HFF-Myc (cell line): ENCODE measurements at regions not wholly inside any gene's neighbourhood (a gene's known extent, or its start where the extent isn't known, plus 50 kb on each side); places are given as distances from the start of the nearest gene placed in this dataset.

Experiments
- DNase-seq: peaks from one replicate; pipeline ENCODE4 v3.0.0-alpha.2; 2011; ENCODE audit warnings: low read depth; ENCODE audit errors: extremely low read depth
- H3K4me3 ChIP-seq: replicated peaks from 2 replicates; pipeline ENCODE4 v1.5.1; 2011; ENCODE audit warnings: low read depth, mild to moderate bottlenecking, control low read depth, low read length
- TF ChIP-seq, protein P1 (sequence below): IDR thresholded peaks from 2 replicates; pipeline ENCODE4 v1.5.1; 2012; ENCODE audit warnings: mild to moderate bottlenecking, low read depth, low read length, control low read depth; ENCODE audit errors: missing control alignments

DNA sequence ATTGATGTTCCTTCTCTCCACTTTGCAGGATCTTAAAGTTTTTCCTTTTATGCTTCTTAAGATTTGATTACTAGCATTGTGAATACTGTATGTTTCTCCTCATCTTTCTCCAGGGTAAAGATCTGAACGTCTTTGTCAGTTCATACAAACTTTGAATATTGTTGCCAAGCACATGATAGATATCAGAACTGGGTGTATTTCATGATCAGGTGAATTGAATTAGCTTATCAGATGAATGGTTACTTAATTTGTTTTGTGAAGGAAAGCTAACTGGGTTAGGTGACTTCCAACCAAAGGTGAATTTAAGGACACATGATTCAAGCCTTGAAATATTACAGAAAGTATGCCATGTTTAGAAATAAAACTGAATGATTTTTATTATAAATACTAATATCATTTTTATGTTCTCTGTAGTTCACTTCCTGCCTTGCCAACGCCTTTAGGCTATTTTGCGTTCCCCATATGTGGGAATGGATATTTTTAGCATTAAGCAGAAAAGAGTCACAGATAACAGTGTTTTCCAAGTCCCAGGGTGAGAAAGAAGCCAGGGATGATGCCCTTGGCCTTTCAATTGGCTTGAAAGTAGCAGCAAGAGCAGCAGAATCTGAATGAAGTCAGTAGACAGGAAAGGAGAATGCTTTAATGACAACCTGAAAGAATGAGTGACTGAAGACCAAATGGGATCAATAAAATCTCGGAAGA lies 752.1 kb downstream of the NCAM2 start:
- TF ChIP-seq, protein P1, sequence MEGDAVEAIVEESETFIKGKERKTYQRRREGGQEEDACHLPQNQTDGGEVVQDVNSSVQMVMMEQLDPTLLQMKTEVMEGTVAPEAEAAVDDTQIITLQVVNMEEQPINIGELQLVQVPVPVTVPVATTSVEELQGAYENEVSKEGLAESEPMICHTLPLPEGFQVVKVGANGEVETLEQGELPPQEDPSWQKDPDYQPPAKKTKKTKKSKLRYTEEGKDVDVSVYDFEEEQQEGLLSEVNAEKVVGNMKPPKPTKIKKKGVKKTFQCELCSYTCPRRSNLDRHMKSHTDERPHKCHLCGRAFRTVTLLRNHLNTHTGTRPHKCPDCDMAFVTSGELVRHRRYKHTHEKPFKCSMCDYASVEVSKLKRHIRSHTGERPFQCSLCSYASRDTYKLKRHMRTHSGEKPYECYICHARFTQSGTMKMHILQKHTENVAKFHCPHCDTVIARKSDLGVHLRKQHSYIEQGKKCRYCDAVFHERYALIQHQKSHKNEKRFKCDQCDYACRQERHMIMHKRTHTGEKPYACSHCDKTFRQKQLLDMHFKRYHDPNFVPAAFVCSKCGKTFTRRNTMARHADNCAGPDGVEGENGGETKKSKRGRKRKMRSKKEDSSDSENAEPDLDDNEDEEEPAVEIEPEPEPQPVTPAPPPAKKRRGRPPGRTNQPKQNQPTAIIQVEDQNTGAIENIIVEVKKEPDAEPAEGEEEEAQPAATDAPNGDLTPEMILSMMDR, result no peak
- no peak overlapping the region for H3K4me3 ChIP-seq
- no peak for DNase-seq

DNA sequence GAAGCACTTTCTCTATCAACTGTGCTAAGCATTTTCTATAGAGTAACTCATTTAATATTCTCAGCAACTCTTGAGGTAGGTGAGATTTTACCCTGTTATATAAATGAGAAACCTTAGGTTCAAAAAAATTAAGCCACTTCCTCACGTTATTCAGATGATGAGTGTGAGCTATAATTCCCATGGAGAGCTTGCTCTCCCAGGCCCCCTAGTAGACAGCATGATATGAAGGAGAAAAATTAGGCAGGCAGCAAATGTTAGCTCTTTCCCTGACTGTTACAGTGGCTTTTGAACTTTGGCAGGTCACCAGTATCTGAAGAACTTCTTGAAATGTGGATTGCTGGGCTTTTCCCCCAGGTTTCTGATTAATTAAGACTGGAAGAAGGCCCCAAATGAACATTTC lies 753.1 kb downstream of the NCAM2 start:
- H3K4me3 ChIP-seq, result no peak overlapping the region
- no peak for DNase-seq
- TF ChIP-seq, protein P1, result no peak

DNA sequence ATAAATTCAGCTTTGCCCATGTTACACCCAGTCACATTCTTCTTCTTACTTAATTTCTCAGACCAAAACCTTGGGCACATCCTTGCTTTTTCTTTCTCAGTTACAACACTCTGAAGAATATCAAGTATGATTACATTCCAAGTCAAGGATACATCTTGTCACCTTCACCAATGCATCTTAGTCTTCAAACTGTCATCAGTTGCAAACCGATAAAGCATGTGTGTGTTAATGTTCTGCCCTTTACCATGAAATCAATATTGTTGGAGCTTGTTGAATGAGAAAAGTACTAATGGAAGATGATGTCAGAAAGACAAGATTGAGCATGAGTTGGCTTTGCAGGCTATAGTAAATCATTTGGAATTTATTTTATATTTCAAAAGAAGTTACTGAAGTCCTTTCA lies 764.6 kb downstream of the NCAM2 start:
- TF ChIP-seq, protein P1, result no peak
- DNase-seq, result no peak
- no peak overlapping the region for H3K4me3 ChIP-seq

DNA sequence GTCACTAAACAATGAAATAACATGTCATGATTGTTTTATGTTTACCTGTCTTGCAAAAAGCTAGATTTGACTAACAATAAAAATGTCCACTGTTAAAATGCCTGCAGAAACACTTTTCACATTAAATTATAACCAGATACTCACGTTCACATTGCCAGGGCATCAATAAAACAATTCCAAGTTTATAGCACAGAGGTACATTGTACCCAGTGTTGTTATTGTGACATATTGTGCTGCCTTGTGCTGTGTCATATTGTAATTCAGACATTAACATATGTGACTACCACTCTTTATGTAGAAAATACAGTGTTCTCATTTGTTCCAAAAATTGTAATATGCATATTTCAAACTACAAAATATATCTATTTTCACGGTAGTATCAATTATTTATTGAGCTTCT lies 766.1 kb downstream of the NCAM2 start:
- TF ChIP-seq, protein P1, result no peak
- no peak overlapping the region for H3K4me3 ChIP-seq
- DNase-seq, result no peak

DNA sequence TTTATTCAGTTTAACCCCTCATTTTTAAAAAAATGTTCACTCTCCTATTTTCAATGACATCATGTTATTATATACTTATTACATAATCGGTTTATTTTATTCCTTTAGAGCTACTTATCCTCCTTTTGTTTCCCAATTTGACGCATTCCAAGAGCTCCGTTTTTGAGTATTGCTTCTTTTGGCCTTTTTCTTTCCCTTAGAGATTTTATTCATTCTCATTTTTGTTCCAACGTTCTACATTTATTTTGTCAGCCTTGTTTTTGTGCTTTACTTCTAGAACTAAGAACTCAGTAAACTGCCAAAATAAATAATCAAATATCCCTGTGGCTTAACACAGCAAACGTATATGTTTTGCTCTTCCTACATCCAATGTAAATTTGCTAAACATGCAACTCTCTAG lies 769.1 kb downstream of the NCAM2 start:
- H3K4me3 ChIP-seq, result no peak overlapping the region
- no peak for DNase-seq
- TF ChIP-seq, protein P1, result no peak

DNA sequence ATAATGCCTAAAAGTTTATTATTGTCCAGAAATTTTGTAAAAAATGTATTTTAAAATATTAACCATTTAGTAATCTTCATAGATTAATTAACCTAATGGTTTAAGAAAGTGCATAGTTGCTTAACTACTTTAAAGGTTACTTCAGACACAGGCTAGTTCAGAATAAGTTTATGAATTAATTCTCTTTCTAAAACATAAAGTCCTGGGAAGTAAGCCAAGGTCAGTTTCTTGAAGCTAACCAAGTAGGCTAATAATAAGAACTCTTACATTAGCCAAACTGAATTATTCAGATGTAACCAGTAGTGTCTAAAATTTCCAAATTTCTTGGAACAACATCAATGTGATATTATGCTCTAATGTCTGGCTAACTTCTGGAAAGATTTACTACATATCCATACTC lies 790.4 kb downstream of the NCAM2 start:
- DNase-seq, result no peak
- TF ChIP-seq, protein P1, result no peak
- H3K4me3 ChIP-seq, result no peak overlapping the region

DNA sequence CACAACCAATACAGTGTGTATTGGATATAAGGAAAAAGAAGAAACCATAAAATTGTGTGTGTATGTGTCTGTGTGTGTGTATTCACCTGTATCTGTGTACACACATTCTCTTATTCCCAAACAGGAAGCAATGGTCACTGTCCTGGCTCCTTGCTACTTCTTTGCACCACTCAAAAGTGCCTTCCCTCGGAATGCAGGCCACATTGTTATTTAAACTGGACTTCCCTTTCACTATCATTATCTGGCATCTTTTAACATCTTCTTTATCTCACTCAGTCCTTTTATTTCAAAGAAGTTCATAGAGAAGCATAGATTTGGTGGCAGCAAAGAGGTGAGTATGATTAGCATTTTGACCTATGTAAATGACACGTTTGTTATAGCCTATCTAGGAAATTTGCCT lies 803.7 kb downstream of the NCAM2 start:
- DNase-seq, result no peak
- TF ChIP-seq, protein P1, result no peak
- no peak overlapping the region for H3K4me3 ChIP-seq
